IMR-90 (cell line): ENCODE measurements at regions not wholly inside any gene's neighbourhood (a gene's known extent, or its start where the extent isn't known, plus 50 kb on each side); places are given as distances from the start of the nearest gene placed in this dataset.

ENCODE experiments used
- ATAC-seq: fragments of 200-7000 bp; cut with Tn5 transposase; 2 replicates; pipeline ENCODE4 v1.9.1; 2020; ENCODE audit warnings: low read depth, mild to moderate bottlenecking, moderate library complexity
- BruUV-seq: library from RNA; stranded (reverse); fragments of 400-500 nt; replicated peaks from 2 replicates; lab custom pipeline; 2021; lab: Mats Ljungman, UMichigan
- CTCF ChIA-PET: fragments of 300-600 bp; formaldehyde crosslinking; extraction: SDS; loops from one replicate; lab custom pipeline; 2021; ENCODE audit warnings: antibody characterized with exemption; lab: Yijun Ruan, JAX
- POLR2A ChIA-PET: fragments of 300-600 bp; sonication (Branson Sonifier 250); formaldehyde crosslinking; loops from one replicate; lab custom pipeline; 2022; ENCODE audit warnings: antibody characterized with exemption; ENCODE audit not compliant: unreplicated experiment; lab: Charles Lee
- DNase-seq: peaks from one replicate; pipeline ENCODE4 v3.0.0; 2013
- H2AFZ ChIP-seq: replicated peaks from 2 replicates; pipeline ENCODE3; 2013; ENCODE audit warnings: low read length, mild to moderate bottlenecking; ENCODE audit not compliant: poor library complexity
- H2AK5ac ChIP-seq: 2 replicates; pipeline ENCODE4 v1.6.1; 2013; ENCODE audit warnings: low read depth, low read length, inconsistent platforms
- H2AK9ac ChIP-seq: replicated peaks from 2 replicates; pipeline ENCODE3; 2013; ENCODE audit warnings: mild to moderate bottlenecking, low read depth, low read length, moderate library complexity; ENCODE audit not compliant: poor library complexity
- H2BK120ac ChIP-seq: 2 replicates; pipeline ENCODE4 v1.6.1; 2013; ENCODE audit warnings: low read depth, low read length, inconsistent platforms
- H2BK15ac ChIP-seq: 3 replicates; pipeline ENCODE4 v1.6.1; 2013; ENCODE audit warnings: low read depth, low read length, inconsistent platforms
- H2BK20ac ChIP-seq: 2 replicates; pipeline ENCODE4 v1.6.1; 2013; ENCODE audit warnings: low read depth, mild to moderate bottlenecking, inconsistent platforms, low read length, moderate library complexity
- H2BK5ac ChIP-seq: 2 replicates; pipeline ENCODE4 v1.6.1; 2013; ENCODE audit warnings: mild to moderate bottlenecking, low read depth, low read length, inconsistent platforms; ENCODE audit not compliant: poor library complexity, severe bottlenecking
- H3K14ac ChIP-seq: replicated peaks from 2 replicates; pipeline ENCODE4 v1.6.1; 2013; ENCODE audit warnings: low read depth, low read length, inconsistent platforms
- H3K18ac ChIP-seq: 2 replicates; pipeline ENCODE4 v1.6.1; 2013; ENCODE audit warnings: low read depth, low read length, control low read depth
- H3K23ac ChIP-seq: 2 replicates; pipeline ENCODE4 v1.6.1; 2013; ENCODE audit warnings: low read depth, low read length, inconsistent platforms
- H3K27ac ChIP-seq: 2 replicates; pipeline ENCODE4 v1.5.1; 2013; ENCODE audit warnings: mild to moderate bottlenecking, control low read depth, low read length; ENCODE audit not compliant: insufficient read depth
- H3K27me3 ChIP-seq: 2 replicates; pipeline ENCODE4 v1.6.1; 2013; ENCODE audit warnings: low read length; ENCODE audit not compliant: control insufficient read depth, insufficient read depth
- H3K36me3 ChIP-seq: 2 replicates; pipeline ENCODE4 v1.6.1; 2013; ENCODE audit warnings: low read length, mixed read lengths; ENCODE audit not compliant: control insufficient read depth, insufficient read depth
- H3K4ac ChIP-seq: 2 replicates; pipeline ENCODE4 v1.6.1; 2013; ENCODE audit warnings: low read depth, low read length, inconsistent platforms
- H3K4me1 ChIP-seq: 2 replicates; pipeline ENCODE4 v1.6.1; 2013; ENCODE audit warnings: low read length, mixed read lengths; ENCODE audit not compliant: control insufficient read depth, insufficient read depth
- H3K4me2 ChIP-seq: 2 replicates; pipeline ENCODE4 v1.6.1; 2013; ENCODE audit warnings: low read depth, mild to moderate bottlenecking, control low read depth, low read length, moderate library complexity
- H3K4me3 ChIP-seq: 2 replicates; pipeline ENCODE4 v1.5.1; 2013; ENCODE audit warnings: low read depth, mild to moderate bottlenecking, control low read depth, low read length, moderate library complexity; ENCODE audit not compliant: insufficient read depth
- H3K56ac ChIP-seq: 2 replicates; pipeline ENCODE4 v1.6.1; 2013; ENCODE audit warnings: low read length, inconsistent platforms; ENCODE audit not compliant: insufficient read depth; ENCODE audit errors: extremely low read depth
- H3K79me1 ChIP-seq, 2 experiments: 2 replicates each; pipeline ENCODE4 v1.6.1; 2013; ENCODE audit warnings: low read length in 2 of 2, inconsistent platforms in 1 of 2, low read depth in 1 of 2
- H3K9ac ChIP-seq: 2 replicates; pipeline ENCODE4 v1.6.1; 2013; ENCODE audit warnings: low read depth, low read length, control low read depth
- H3K9me1 ChIP-seq: 2 replicates; pipeline ENCODE4 v1.6.1; 2013; ENCODE audit warnings: low read length, inconsistent platforms; ENCODE audit not compliant: insufficient read depth
- H3K9me3 ChIP-seq: 2 replicates; pipeline ENCODE4 v1.6.1; 2013; ENCODE audit warnings: low read length; ENCODE audit not compliant: control insufficient read depth, insufficient read depth
- H4K20me1 ChIP-seq: 2 replicates; pipeline ENCODE4 v1.6.1; 2013; ENCODE audit warnings: low read length, inconsistent platforms; ENCODE audit not compliant: insufficient read depth
- H4K5ac ChIP-seq: 2 replicates; pipeline ENCODE4 v1.6.1; 2013; ENCODE audit warnings: mild to moderate bottlenecking, low read depth, low read length, control low read depth
- H4K8ac ChIP-seq, 2 experiments: 2 replicates each; pipeline ENCODE4 v1.6.1; 2013; ENCODE audit warnings: low read depth in 2 of 2, low read length in 2 of 2, control low read depth in 1 of 2, inconsistent platforms in 1 of 2
- H4K91ac ChIP-seq: 2 replicates; pipeline ENCODE4 v1.6.1; 2013; ENCODE audit warnings: low read depth, low read length, inconsistent platforms; ENCODE audit not compliant: insufficient read depth
- BHLHE40 ChIP-seq: fragments of 150-350 bp; IDR thresholded peaks from 2 replicates; pipeline ENCODE4 v1.6.1; 2016; ENCODE audit warnings: mild to moderate bottlenecking, low read depth, low read length
- CEBPB ChIP-seq: IDR thresholded peaks from 2 replicates; pipeline ENCODE4 v1.6.1; 2012; ENCODE audit warnings: low read depth, low read length, improper control_type of control experiment
- CHD1 ChIP-seq: IDR thresholded peaks from 2 replicates; pipeline ENCODE4 v1.6.1; 2012; ENCODE audit warnings: low read depth, low read length, improper control_type of control experiment
- CTCF ChIP-seq: conservative IDR thresholded peaks from 2 replicates; pipeline ENCODE4 v1.5.1; 2012; ENCODE audit warnings: mild to moderate bottlenecking, low read depth, low read length, improper control_type of control experiment
- FOS ChIP-seq: fragments of 150-350 bp; IDR thresholded peaks from 2 replicates; pipeline ENCODE4 v1.6.1; 2016; ENCODE audit warnings: low read depth, low read length
- MAFK ChIP-seq: IDR thresholded peaks from 2 replicates; pipeline ENCODE4 v1.6.1; 2012; ENCODE audit warnings: low read depth, low read length, improper control_type of control experiment
- MAZ ChIP-seq: IDR thresholded peaks from 2 replicates; pipeline ENCODE4 v1.6.1; 2012; ENCODE audit warnings: low read depth, mild to moderate bottlenecking, low read length, improper control_type of control experiment, moderate library complexity, borderline replicate concordance
- MXI1 ChIP-seq: IDR thresholded peaks from 2 replicates; pipeline ENCODE4 v1.6.1; 2012; ENCODE audit warnings: low read depth, mild to moderate bottlenecking, low read length, moderate library complexity, borderline replicate concordance
- NFE2L2 ChIP-seq: fragments of 150-350 bp; IDR thresholded peaks from 2 replicates; pipeline ENCODE4 v1.6.1; 2016; ENCODE audit warnings: low read depth, mild to moderate bottlenecking, low read length
- POLR2A ChIP-seq: IDR thresholded peaks from 2 replicates; pipeline ENCODE4 v1.6.1; 2012; ENCODE audit warnings: mild to moderate bottlenecking, low read depth, low read length
- RAD21 ChIP-seq: IDR thresholded peaks from 2 replicates; pipeline ENCODE4 v1.6.1; 2012; ENCODE audit warnings: low read length, improper control_type of control experiment
- RCOR1 ChIP-seq: IDR thresholded peaks from 2 replicates; pipeline ENCODE4 v1.6.1; 2012; ENCODE audit warnings: mild to moderate bottlenecking, low read length, improper control_type of control experiment; ENCODE audit not compliant: insufficient replicate concordance
- RFX5 ChIP-seq: IDR thresholded peaks from 2 replicates; pipeline ENCODE4 v1.8.0; 2012; ENCODE audit warnings: low read depth, mild to moderate bottlenecking, low read length, moderate library complexity
- SMC3 ChIP-seq: fragments of 150-350 bp; IDR thresholded peaks from 2 replicates; pipeline ENCODE4 v1.6.1; 2016; ENCODE audit warnings: low read depth, mild to moderate bottlenecking, antibody characterized with exemption, low read length, moderate library complexity
- WGBS, 2 experiments: methylation state at CpG; one replicate each; pipeline versions ENCODE4 v1.1.5 to v1.1.7; 2013; ENCODE audit warnings: missing lambda C conversion rate in 2 of 2; ENCODE audit not compliant: insufficient read length in 1 of 2; ENCODE audit errors: extremely low coverage in 2 of 2; 5-methylcytosine and 5-hydroxymethylcytosine counted together
- dilution Hi-C: fragments of 300-500 bp; cut with HindIII; formaldehyde crosslinking; loops from one replicate; pipeline ENCODE4 v1.14.3; 2018; ENCODE audit warnings: low sequenced_read_pairs; ENCODE audit not compliant: unreplicated experiment
- in situ Hi-C: fragments of 300-500 bp; cut with MboI; formaldehyde crosslinking; loops from 3 replicates; pipeline ENCODE4 v1.14.3; 2019; ENCODE audit warnings: low sequenced_read_pairs, inconsistent platforms, mixed read lengths
- intact Hi-C: fragments of 100-400 bp; cut with micrococcal nuclease; formaldehyde crosslinking; loops from 2 replicates; pipeline ENCODE4 v1.10.0; 2022
- TF ChIP-seq, protein P1 (sequence below): fragments of 150-350 bp; IDR thresholded peaks from 2 replicates; pipeline ENCODE4 v1.6.1; 2016; ENCODE audit warnings: low read depth, mild to moderate bottlenecking, low read length, moderate library complexity, borderline replicate concordance
- TF ChIP-seq, protein P2 (sequence below): fragments of 150-350 bp; IDR thresholded peaks from 2 replicates; pipeline ENCODE4 v1.6.1; 2017; ENCODE audit warnings: mild to moderate bottlenecking, antibody characterized with exemption, low read length, low read depth

DNA sequence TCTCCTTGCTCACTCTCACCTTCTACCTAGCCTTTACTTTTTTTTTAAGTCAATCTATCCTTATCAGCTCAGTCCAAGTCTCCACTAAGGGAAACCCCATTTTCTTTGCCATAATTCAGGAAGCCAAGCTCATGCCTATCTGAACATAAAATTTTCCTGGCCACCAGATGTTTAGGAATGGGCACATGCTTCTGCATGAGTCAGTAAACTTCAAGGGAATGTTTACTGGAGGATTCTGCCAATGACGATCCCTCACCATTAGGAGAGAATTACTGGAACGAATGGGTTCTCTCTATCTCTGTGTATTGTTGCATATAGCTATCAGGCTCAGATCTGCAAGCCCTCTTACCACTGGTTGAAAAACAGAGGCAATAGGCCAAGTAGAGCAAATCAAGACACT is 731.7 kb upstream of the ZNF804A start:
- dilution Hi-C loops = no loop called here
- ATAC-seq = no peak
- Histone ChIP-seq H2AFZ (no peak overlapping the region), H3K56ac (no peak overlapping the region), H3K9ac (no peak overlapping the region), H2BK120ac (no peak overlapping the region), H3K4me2 (no peak overlapping the region), H3K23ac (no peak overlapping the region), H2AK5ac (no peak overlapping the region), H3K9me3 (peaks cover 4% of the 10 kb centered on the region), H3K27ac (no peak overlapping the region), H4K8ac (no peak overlapping the region), H3K79me1 (no peaks in the 10 kb centered on the region), H3K36me3 (no peaks in the 10 kb centered on the region), H2AK9ac (no peak overlapping the region), H3K4me3 (no peak overlapping the region), H2BK5ac (no peak overlapping the region), H3K4ac (no peak overlapping the region), H4K20me1 (no peaks in the 10 kb centered on the region), H3K18ac (no peak overlapping the region), H4K5ac (no peak overlapping the region), H3K9me1 (no peaks in the 10 kb centered on the region), H3K4me1 (no peaks in the 10 kb centered on the region), H3K27me3 (no peaks in the 10 kb centered on the region), H3K14ac (no peak overlapping the region), H2BK15ac (no peak overlapping the region), H4K91ac (no peak overlapping the region), H2BK20ac (no peak overlapping the region)
- no TSS peak for BruUV-seq
- TF ChIP-seq RFX5 = no peak
- TF ChIP-seq CEBPB = no peak
- TF ChIP-seq, protein P1, sequence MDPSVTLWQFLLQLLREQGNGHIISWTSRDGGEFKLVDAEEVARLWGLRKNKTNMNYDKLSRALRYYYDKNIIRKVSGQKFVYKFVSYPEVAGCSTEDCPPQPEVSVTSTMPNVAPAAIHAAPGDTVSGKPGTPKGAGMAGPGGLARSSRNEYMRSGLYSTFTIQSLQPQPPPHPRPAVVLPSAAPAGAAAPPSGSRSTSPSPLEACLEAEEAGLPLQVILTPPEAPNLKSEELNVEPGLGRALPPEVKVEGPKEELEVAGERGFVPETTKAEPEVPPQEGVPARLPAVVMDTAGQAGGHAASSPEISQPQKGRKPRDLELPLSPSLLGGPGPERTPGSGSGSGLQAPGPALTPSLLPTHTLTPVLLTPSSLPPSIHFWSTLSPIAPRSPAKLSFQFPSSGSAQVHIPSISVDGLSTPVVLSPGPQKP = no peak
- TF ChIP-seq CHD1 = no peak
- TF ChIP-seq, protein P2, sequence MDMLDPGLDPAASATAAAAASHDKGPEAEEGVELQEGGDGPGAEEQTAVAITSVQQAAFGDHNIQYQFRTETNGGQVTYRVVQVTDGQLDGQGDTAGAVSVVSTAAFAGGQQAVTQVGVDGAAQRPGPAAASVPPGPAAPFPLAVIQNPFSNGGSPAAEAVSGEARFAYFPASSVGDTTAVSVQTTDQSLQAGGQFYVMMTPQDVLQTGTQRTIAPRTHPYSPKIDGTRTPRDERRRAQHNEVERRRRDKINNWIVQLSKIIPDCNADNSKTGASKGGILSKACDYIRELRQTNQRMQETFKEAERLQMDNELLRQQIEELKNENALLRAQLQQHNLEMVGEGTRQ = no peak
- TF ChIP-seq SMC3 = no peak
- TF ChIP-seq RAD21 = no peak
- no peak for TF ChIP-seq RCOR1
- TF ChIP-seq BHLHE40 = no peak
- TF ChIP-seq POLR2A = no peak
- no peak for TF ChIP-seq MAFK
- TF ChIP-seq FOS = no peak
- TF ChIP-seq MXI1 = no peak
- TF ChIP-seq MAZ = no peak
- no peak for TF ChIP-seq CTCF
- TF ChIP-seq NFE2L2 = no peak
- CTCF ChIA-PET = no interaction called here
- in situ Hi-C loops = no loop called here
- POLR2A ChIA-PET = no interaction called here
- no peak for DNase-seq
- WGBS, 2 experiments = no CpG with 5 or more reads among the region's 2 CpGs
- intact Hi-C loops = no loop called here
